ENCODE measurements at regions not wholly inside any gene's neighbourhood (a gene's known extent, or its start where the extent isn't known, plus 50 kb on each side); places are given as distances from the start of the nearest gene placed in this dataset.

- H3K4me3 ChIP-seq (ENCODE audit: low read depth, low read length) = no peak overlapping the region
- TF ChIP-seq CTCF (IDR thresholded peaks at IDR 0.05; ENCODE audit: insufficient read depth, low read depth, low read length) = no peak
- DNase-seq (ENCODE audit: low read depth) = no peak
Observed at GRCh38 chr6:4586469-4586859, 189.7 kb upstream of the CDYL start.

GRCh38 chr6:4585682-4586468, 190.3 kb upstream of the CDYL start:
- no peak for TF ChIP-seq CTCF (IDR thresholded peaks at IDR 0.05; ENCODE audit: insufficient read depth, low read depth, low read length)
- no peak for DNase-seq (ENCODE audit: low read depth)
- H3K4me3 ChIP-seq (ENCODE audit: low read depth, low read length) = no peak overlapping the region

- H3K4me3 ChIP-seq (ENCODE audit: low read depth, low read length) = no peak overlapping the region
- TF ChIP-seq CTCF (IDR thresholded peaks at IDR 0.05; ENCODE audit: insufficient read depth, low read depth, low read length) = no peak
- DNase-seq (ENCODE audit: low read depth) = no peak
Observed at GRCh38 chr6:4584801-4585200, 191.4 kb upstream of the CDYL start.

- no peak overlapping the region for H3K4me3 ChIP-seq (ENCODE audit: low read depth, low read length)
- peak; percentile 89 for DNase-seq (ENCODE audit: low read depth)
- no peak for TF ChIP-seq CTCF (IDR thresholded peaks at IDR 0.05; ENCODE audit: insufficient read depth, low read depth, low read length)
Observed at GRCh38 chr6:4582506-4583417, 193.4 kb upstream of the CDYL start.

- peak; percentile 89 for DNase-seq (ENCODE audit: low read depth)
- H3K4me3 ChIP-seq (ENCODE audit: low read depth, low read length) = no peak overlapping the region
- no peak for TF ChIP-seq CTCF (IDR thresholded peaks at IDR 0.05; ENCODE audit: insufficient read depth, low read depth, low read length)
Observed at GRCh38 chr6:4581468-4582385, 194.5 kb upstream of the CDYL start.

GRCh38 chr6:4580361-4580760, 195.8 kb upstream of the CDYL start:
- no peak for TF ChIP-seq CTCF (IDR thresholded peaks at IDR 0.05; ENCODE audit: insufficient read depth, low read depth, low read length)
- DNase-seq (ENCODE audit: low read depth) = no peak
- H3K4me3 ChIP-seq (ENCODE audit: low read depth, low read length) = no peak overlapping the region

All from fibroblast of villous mesenchyme (primary cell).